Effector memory CD8-positive, alpha-beta T cell (primary cell): ENCODE measurements at regions not wholly inside any gene's neighbourhood (a gene's known extent, or its start where the extent isn't known, plus 50 kb on each side); places are given as distances from the start of the nearest gene placed in this dataset.

Source experiments
- ATAC-seq: fragments of 150-1000 bp; cut with Tn5 transposase; replicated peaks from 2 replicates; pipeline ENCODE4 v1.10.0; 2021; ENCODE audit warnings: mild to moderate bottlenecking, moderate library complexity
- DNase-seq, 3 experiments: peaks; one replicate each; pipeline ENCODE4 v3.0.0; 2021
- H3K27ac Mint-ChIP-seq, 2 donors: one replicate each; pipeline ENCODE4 v1.8.0; 2022; ENCODE audit warnings: mild to moderate bottlenecking in 2 of 2, mixed read lengths in 2 of 2, moderate library complexity in 2 of 2
- H3K27me3 Mint-ChIP-seq, 2 donors: one replicate each; pipeline ENCODE4 v1.8.0; 2022; ENCODE audit warnings: mixed read lengths in 2 of 2
- H3K36me3 Mint-ChIP-seq: one replicate; pipeline ENCODE4 v1.8.0; 2022; ENCODE audit warnings: mild to moderate bottlenecking, moderate library complexity, mixed read lengths; ENCODE audit not compliant: insufficient read depth
- H3K4me1 Mint-ChIP-seq, 2 donors: one replicate each; pipeline ENCODE4 v1.8.0; 2022; ENCODE audit warnings: low read depth in 2 of 2, mixed read lengths in 2 of 2
- H3K4me3 Mint-ChIP-seq, 2 donors: one replicate each; pipeline ENCODE4 v1.8.0; 2022; ENCODE audit warnings: mild to moderate bottlenecking in 2 of 2, mixed read lengths in 2 of 2, moderate library complexity in 2 of 2
- H3K9me3 Mint-ChIP-seq, 2 donors: one replicate each; pipeline ENCODE4 v1.8.0; 2022; ENCODE audit warnings: mixed read lengths in 2 of 2

GRCh38 chr3:106276151-106276550, 407.3 kb upstream of the CBLB start:
- no peak for ATAC-seq
- H3K4me1 Mint-ChIP-seq = peaks cover 9 to 11% of the 10 kb centered on the region in 2 donors
- H3K27ac Mint-ChIP-seq = no peak overlapping the region
- peaks cover 0 to 6% of the 10 kb centered on the region in 2 donors for H3K27me3 Mint-ChIP-seq
- no peaks in the 10 kb centered on the region for H3K9me3 Mint-ChIP-seq
- no peak for DNase-seq
- H3K36me3 Mint-ChIP-seq = no peaks in the 10 kb centered on the region
- H3K4me3 Mint-ChIP-seq = no peak overlapping the region

GRCh38 chr3:106276755-106277612, 408.2 kb upstream of the CBLB start:
- DNase-seq (no peak), ATAC-seq (no peak)
- no peak overlapping the region for H3K27ac Mint-ChIP-seq
- H3K9me3 Mint-ChIP-seq = no peaks in the 10 kb centered on the region
- H3K27me3 Mint-ChIP-seq = peaks cover 0 to 6% of the 10 kb centered on the region in 2 donors
- no peaks in the 10 kb centered on the region for H3K36me3 Mint-ChIP-seq
- H3K4me3 Mint-ChIP-seq = no peak overlapping the region
- H3K4me1 Mint-ChIP-seq = peaks cover 9 to 11% of the 10 kb centered on the region in 2 donors

GRCh38 chr3:106277731-106278130, 408.9 kb upstream of the CBLB start:
- Mint-ChIP-seq H3K27me3 (peaks cover 0 to 6% of the 10 kb centered on the region in 2 donors), H3K4me1 (peaks cover 9 to 11% of the 10 kb centered on the region in 2 donors), H3K4me3 (no peak overlapping the region), H3K36me3 (no peaks in the 10 kb centered on the region), H3K27ac (no peak overlapping the region), H3K9me3 (no peaks in the 10 kb centered on the region)
- no peak for DNase-seq
- no peak for ATAC-seq

- no peak for DNase-seq
Measured at GRCh38 chr3:106281221-106281620, 412.4 kb upstream of the CBLB start.

GRCh38 chr3:106282943-106283342, 414.1 kb upstream of the CBLB start:
- no peaks in the 10 kb centered on the region for H3K36me3 Mint-ChIP-seq
- H3K4me1 Mint-ChIP-seq = peaks cover 0 to under 1% of the 10 kb centered on the region in 2 donors
- peaks cover 0 to 5% of the 10 kb centered on the region in 2 donors for H3K27me3 Mint-ChIP-seq

More at GRCh38 chr3:106281221-106281620, 412.4 kb upstream of the CBLB start:
- Mint-ChIP-seq H3K27me3 (peaks cover 0 to 6% of the 10 kb centered on the region in 2 donors), H3K9me3 (no peaks in the 10 kb centered on the region), H3K4me1 (peaks cover 9 to 11% of the 10 kb centered on the region in 2 donors), H3K36me3 (no peaks in the 10 kb centered on the region), H3K27ac (no peak overlapping the region), H3K4me3 (no peak overlapping the region)
- no peak for ATAC-seq

GRCh38 chr3:106288781-106289180, 420.0 kb upstream of the CBLB start:
- Mint-ChIP-seq H3K4me1 (peaks cover 5 to 8% of the 10 kb centered on the region in 2 donors), H3K27me3 (no peaks in the 10 kb centered on the region), H3K9me3 (no peaks in the 10 kb centered on the region), H3K36me3 (no peaks in the 10 kb centered on the region), H3K27ac (no peak overlapping the region), H3K4me3 (no peak overlapping the region)
- no peak for ATAC-seq
- no peak for DNase-seq

More at GRCh38 chr3:106282943-106283342, 414.1 kb upstream of the CBLB start:
- Mint-ChIP-seq H3K4me3 (no peak overlapping the region), H3K27ac (no peak overlapping the region), H3K9me3 (no peaks in the 10 kb centered on the region)
- ATAC-seq (no peak), DNase-seq (no peak)

- no peak for DNase-seq
- Mint-ChIP-seq H3K27me3 (no peaks in the 10 kb centered on the region), H3K4me1 (peaks cover 5 to 8% of the 10 kb centered on the region in 2 donors), H3K9me3 (no peaks in the 10 kb centered on the region), H3K36me3 (no peaks in the 10 kb centered on the region), H3K4me3 (peak overlapping the region in 1 of 2 donors; percentile 15), H3K27ac (peak overlapping the region in 1 of 2 donors; percentile 80)
- ATAC-seq = no peak
Measured at GRCh38 chr3:106290304-106290997, 421.6 kb upstream of the CBLB start.

- H3K4me1 Mint-ChIP-seq = peaks cover 5 to 10% of the 10 kb centered on the region in 2 donors
- ATAC-seq (no peak), DNase-seq (no peak)
- no peak overlapping the region for H3K27ac Mint-ChIP-seq
- H3K4me3 Mint-ChIP-seq = no peak overlapping the region
- no peaks in the 10 kb centered on the region for H3K27me3 Mint-ChIP-seq
- H3K36me3 Mint-ChIP-seq = no peaks in the 10 kb centered on the region
- no peaks in the 10 kb centered on the region for H3K9me3 Mint-ChIP-seq
Measured at GRCh38 chr3:106293161-106293560, 424.3 kb upstream of the CBLB start.

GRCh38 chr3:106294121-106294520, 425.3 kb upstream of the CBLB start:
- Mint-ChIP-seq H3K9me3 (no peaks in the 10 kb centered on the region), H3K36me3 (no peaks in the 10 kb centered on the region), H3K27me3 (no peaks in the 10 kb centered on the region), H3K4me3 (no peak overlapping the region), H3K27ac (no peak overlapping the region), H3K4me1 (peaks cover 7 to 12% of the 10 kb centered on the region in 2 donors)
- ATAC-seq (no peak), DNase-seq (no peak)

GRCh38 chr3:106296062-106296461, 427.2 kb upstream of the CBLB start:
- no peak overlapping the region for H3K27ac Mint-ChIP-seq
- DNase-seq = no peak
- no peak overlapping the region for H3K4me3 Mint-ChIP-seq
- ATAC-seq = no peak
- peaks cover 8 to 14% of the 10 kb centered on the region in 2 donors for H3K4me1 Mint-ChIP-seq
- no peaks in the 10 kb centered on the region for H3K27me3 Mint-ChIP-seq
- no peaks in the 10 kb centered on the region for H3K36me3 Mint-ChIP-seq
- H3K9me3 Mint-ChIP-seq = no peaks in the 10 kb centered on the region

- H3K4me1 Mint-ChIP-seq = peaks cover 12 to 43% of the 10 kb centered on the region in 2 donors
- no peaks in the 10 kb centered on the region for H3K27me3 Mint-ChIP-seq
- H3K36me3 Mint-ChIP-seq = peaks cover 2% of the 10 kb centered on the region
- no peaks in the 10 kb centered on the region for H3K9me3 Mint-ChIP-seq
- ATAC-seq (peak; percentile 61), DNase-seq (no peak)
- no peak overlapping the region for H3K4me3 Mint-ChIP-seq
- peak overlapping the region in 1 of 2 donors; percentile 18 for H3K27ac Mint-ChIP-seq
Measured at GRCh38 chr3:106299300-106300098, 430.7 kb upstream of the CBLB start.

GRCh38 chr3:106302451-106303221, 433.8 kb upstream of the CBLB start:
- Mint-ChIP-seq H3K36me3 (peaks cover 2% of the 10 kb centered on the region), H3K9me3 (no peaks in the 10 kb centered on the region), H3K4me3 (no peak overlapping the region), H3K4me1 (peaks cover 12 to 43% of the 10 kb centered on the region in 2 donors), H3K27me3 (no peaks in the 10 kb centered on the region), H3K27ac (peak overlapping the region in 1 of 2 donors; percentile 76)
- DNase-seq = no peak
- peak; percentile 64 for ATAC-seq
